ENCODE measurements at regions not wholly inside any gene's neighbourhood (a gene's known extent, or its start where the extent isn't known, plus 50 kb on each side); places are given as distances from the start of the nearest gene placed in this dataset.
"Not testable (repeated sequence)": the region's sequence is repeated elsewhere in the genome, so short reads cannot be mapped to it uniquely, and the experiment has no call there.

DNA sequence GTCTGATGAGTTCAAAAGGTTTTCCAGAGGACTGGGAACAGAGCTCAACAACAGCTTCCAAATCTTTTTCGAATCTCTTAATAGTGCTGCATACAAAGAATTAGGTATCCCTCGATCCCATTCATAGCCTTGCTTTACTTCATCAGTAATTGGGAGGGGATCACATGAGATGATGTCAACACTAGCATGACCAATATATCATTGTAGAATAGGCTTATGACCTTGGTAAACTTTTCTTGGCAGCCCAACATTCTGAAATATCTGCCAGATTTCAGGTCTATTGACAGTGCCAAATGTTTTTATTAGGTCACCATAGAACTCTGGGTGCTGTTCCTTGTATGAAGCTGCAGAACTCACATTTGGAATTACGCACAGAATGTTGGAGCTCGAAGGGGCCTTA, 228.9 kb downstream of the FGF10 start:
- DNase-seq: no peak
- no peak overlapping the region for H3K27ac Mint-ChIP-seq
- ChIA-PET CTCF (no interaction called here), POLR2A (no interaction called here)
- no peaks in the 10 kb centered on the region for H3K27me3 Mint-ChIP-seq
- H3K9me3 Mint-ChIP-seq: peaks cover 19% of the 10 kb centered on the region
- H3K36me3 Mint-ChIP-seq (ENCODE audit: low read depth): no peaks in the 10 kb centered on the region
- no peaks in the 10 kb centered on the region for H3K4me1 Mint-ChIP-seq
- H3K4me3 Mint-ChIP-seq: no peak overlapping the region

DNA sequence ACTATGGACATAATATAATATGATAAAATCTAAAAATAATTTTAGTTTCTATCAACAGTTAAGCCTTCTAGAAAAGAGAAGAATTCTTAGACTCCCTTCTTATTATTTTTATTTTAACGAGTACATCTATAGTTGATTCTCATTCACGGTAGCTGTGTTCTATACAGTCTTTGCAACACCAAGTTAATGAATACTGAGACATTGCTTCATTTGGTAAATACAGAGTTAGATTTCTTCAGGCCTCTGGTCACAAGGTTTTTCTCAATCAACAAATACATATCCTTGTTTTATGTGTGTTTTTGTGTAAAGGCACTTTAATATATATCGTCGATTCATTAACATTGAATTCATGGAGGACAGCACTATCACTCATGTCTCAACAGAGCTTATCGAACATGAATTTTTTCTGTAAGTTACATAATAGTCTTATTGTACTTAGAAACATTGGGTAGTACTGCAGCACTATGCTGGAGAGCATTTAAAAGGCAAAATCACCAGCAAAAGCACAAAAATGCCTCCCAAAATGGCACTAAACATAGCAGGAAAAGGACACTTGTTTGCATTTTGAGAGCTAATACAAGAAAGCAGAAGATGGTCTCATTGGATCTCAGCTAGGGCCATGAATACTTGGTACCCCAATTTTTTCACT, 239.0 kb downstream of the FGF10 start:
- no peak overlapping the region for H3K4me3 Mint-ChIP-seq

DNA sequence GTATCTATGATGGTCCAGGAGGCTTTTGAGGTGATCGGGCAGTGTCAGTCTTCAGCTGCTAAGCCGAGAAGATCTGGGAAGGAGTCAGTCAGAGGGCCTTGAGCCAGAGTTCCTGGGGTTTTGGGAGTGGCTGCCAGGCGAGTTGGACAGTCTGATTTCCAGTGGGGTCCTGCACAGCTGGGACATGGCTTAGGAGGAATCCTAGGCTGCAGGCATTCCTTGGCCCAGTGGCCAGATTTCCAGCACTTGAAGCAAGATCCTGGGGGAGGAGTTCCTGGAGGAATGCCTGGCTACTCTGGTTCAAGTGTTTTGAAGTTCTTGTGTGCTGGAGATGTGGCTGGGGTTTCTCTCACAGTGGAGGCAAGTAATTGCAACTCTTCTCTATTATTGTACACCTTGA, 271.3 kb downstream of the FGF10 start:
- H3K4me3 Mint-ChIP-seq, H3K9me3 Mint-ChIP-seq, H3K4me1 Mint-ChIP-seq: not testable (repeated sequence)

More for the DNA sequence above, 239.0 kb downstream of the FGF10 start:
- no peaks in the 10 kb centered on the region for H3K4me1 Mint-ChIP-seq
- H3K36me3 Mint-ChIP-seq (ENCODE audit: low read depth): no peaks in the 10 kb centered on the region
- ChIA-PET POLR2A (interaction anchor here (0.5 kb wide), 1 partner anchor 1270 kb away, joined by 5 read pairs; no protein-coding TSS in a partner anchor), CTCF (no interaction called here)
- H3K27me3 Mint-ChIP-seq: no peaks in the 10 kb centered on the region
- H3K9me3 Mint-ChIP-seq: peaks cover 15% of the 10 kb centered on the region
- DNase-seq: no peak
- H3K27ac Mint-ChIP-seq: no peak overlapping the region

DNA sequence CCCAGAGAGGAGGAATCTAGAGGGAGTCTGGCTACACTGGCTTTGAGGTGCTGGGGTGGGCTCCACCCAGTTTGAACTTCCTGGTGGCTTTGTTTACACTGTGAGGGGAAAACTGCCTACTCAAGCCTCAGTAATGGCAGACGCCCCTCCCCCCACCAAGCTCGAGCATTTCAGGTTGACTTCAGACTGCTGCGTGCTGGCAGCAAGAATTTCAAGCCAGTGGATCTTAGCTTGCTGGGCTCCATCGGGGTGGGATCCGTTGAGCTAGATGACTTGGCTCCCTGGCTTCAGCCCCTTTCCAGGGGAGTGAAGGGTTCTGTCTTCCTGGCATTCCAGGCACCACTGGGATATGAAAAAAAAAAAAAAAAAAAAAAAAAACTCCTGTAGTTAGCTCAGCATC, 281.0 kb downstream of the FGF10 start:
- H3K27ac Mint-ChIP-seq; H3K27me3 Mint-ChIP-seq; H3K4me3 Mint-ChIP-seq; H3K36me3 Mint-ChIP-seq (ENCODE audit: low read depth); POLR2A ChIA-PET; DNase-seq; H3K4me1 Mint-ChIP-seq: not testable (repeated sequence)
- H3K9me3 Mint-ChIP-seq: peaks cover 16% of the 10 kb centered on the region
- CTCF ChIA-PET: interaction anchor here (0.6 kb wide), 1 partner anchor 61 kb away, joined by 6 read pairs; no protein-coding TSS in a partner anchor

More for the DNA sequence above, 271.3 kb downstream of the FGF10 start:
- H3K27ac Mint-ChIP-seq; H3K27me3 Mint-ChIP-seq; POLR2A ChIA-PET; DNase-seq; CTCF ChIA-PET; H3K36me3 Mint-ChIP-seq (ENCODE audit: low read depth): not testable (repeated sequence)

DNA sequence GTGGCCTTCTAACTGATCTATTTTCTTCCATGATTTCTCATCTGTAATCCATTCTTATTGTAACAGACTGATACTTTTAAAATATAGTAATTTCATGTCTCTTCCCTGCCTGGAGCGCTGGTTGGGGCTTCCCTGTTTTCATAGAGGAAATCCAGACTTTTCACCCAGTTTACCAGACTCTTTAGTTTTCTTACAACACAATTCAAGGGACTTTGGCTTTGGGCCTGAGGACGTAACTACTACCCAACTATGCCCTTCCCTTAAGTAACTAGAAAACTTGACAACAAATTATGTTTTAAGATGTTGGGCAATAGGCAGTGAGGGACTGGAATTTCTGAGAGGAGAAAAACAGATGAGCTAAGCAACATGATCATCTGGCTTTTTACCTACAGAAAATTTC, 289.6 kb downstream of the FGF10 start:
- no peak for DNase-seq
- POLR2A ChIA-PET: no interaction called here
- no peak overlapping the region for H3K27ac Mint-ChIP-seq
- no peaks in the 10 kb centered on the region for H3K36me3 Mint-ChIP-seq (ENCODE audit: low read depth)
- no peaks in the 10 kb centered on the region for H3K27me3 Mint-ChIP-seq
- no peaks in the 10 kb centered on the region for H3K4me1 Mint-ChIP-seq
- CTCF ChIA-PET: no interaction called here
- no peak overlapping the region for H3K4me3 Mint-ChIP-seq
- no peaks in the 10 kb centered on the region for H3K9me3 Mint-ChIP-seq

DNA sequence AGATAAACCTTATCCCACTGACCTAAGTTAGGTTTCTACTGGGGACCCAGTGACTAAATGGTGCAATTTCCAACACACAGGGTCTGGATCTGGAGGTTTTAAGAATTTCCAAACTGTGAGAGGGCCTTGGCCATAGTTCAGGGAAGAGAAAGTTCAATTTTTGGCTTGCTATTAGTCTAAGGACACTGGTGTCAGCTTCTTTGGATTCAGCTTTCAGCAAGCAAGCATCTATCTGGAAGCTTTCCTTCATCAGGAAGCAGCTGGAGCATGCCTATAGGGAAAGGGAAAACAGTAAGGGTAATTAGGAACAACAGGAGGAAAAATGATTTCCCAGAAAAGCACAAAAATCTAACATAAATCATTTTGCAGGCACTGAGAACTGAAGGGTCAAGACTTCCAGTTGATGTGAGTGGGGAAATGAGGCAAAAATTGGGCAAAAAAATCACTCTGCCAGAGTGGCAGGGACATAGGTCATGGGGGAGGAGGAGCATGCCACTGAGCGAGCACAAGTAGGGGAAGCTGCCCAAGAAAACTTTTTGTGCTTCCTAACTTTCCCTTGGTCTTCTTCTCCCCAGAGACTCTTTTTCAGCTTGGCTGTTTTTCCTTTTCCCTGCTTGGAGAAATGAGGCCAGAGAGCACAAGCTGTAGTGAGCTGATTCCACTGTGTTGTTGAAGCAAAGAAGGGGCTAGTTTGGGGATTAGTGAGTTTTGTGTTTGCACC, 299.6 kb downstream of the FGF10 start:
- H3K27me3 Mint-ChIP-seq: no peaks in the 10 kb centered on the region
- ChIA-PET CTCF (no interaction called here), POLR2A (no interaction called here)
- H3K4me1 Mint-ChIP-seq: no peaks in the 10 kb centered on the region
- no peaks in the 10 kb centered on the region for H3K36me3 Mint-ChIP-seq (ENCODE audit: low read depth)
- DNase-seq: no peak
- no peaks in the 10 kb centered on the region for H3K9me3 Mint-ChIP-seq
- no peak overlapping the region for H3K27ac Mint-ChIP-seq
- no peak overlapping the region for H3K4me3 Mint-ChIP-seq

DNA sequence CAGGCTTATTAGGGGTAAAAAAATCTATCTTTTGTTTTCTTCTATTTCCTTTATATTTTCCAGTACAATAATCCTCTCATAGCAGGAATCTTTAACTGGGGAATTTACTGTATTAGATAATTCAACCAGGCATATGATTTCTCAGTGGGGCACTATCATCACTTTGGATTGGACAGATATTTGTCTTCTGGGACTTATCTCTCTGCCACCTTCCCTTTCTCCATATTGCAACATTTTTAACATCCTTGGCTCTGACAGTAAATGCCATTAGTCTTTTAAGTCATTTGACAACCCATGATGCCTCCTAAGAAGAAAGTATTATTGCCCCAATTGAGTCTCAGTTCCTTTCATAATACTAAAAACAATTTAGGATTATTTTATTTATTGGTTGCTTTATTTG, 304.1 kb downstream of the FGF10 start:
- DNase-seq: no peak
- no peaks in the 10 kb centered on the region for H3K4me1 Mint-ChIP-seq
- H3K27ac Mint-ChIP-seq: no peak overlapping the region
- H3K36me3 Mint-ChIP-seq (ENCODE audit: low read depth): no peaks in the 10 kb centered on the region
- no peak overlapping the region for H3K4me3 Mint-ChIP-seq
- H3K9me3 Mint-ChIP-seq: peaks cover 5% of the 10 kb centered on the region
- no peaks in the 10 kb centered on the region for H3K27me3 Mint-ChIP-seq
- CTCF ChIA-PET: no interaction called here
- POLR2A ChIA-PET: no interaction called here

DNA sequence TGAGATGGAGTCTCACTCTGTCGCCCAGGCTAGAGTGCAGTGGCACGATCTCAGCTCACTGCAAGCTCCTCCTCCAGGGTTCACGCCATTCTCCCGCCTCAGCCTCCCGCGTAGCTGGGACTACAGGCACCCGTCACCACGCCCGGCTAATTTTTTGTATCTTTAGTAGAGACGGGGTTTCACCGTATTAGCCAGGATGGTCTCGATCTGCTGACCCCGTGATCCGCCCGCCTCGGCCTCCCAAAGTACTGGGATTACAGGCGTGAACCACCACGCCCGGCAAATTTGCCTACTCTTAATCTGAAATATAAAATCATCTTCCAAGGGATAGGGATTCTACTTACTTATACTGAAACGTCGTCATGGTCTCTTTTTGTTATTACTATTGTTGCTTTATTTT, 314.7 kb downstream of the FGF10 start:
- H3K4me3 Mint-ChIP-seq; H3K4me1 Mint-ChIP-seq; POLR2A ChIA-PET; H3K27me3 Mint-ChIP-seq; H3K9me3 Mint-ChIP-seq; H3K36me3 Mint-ChIP-seq (ENCODE audit: low read depth); CTCF ChIA-PET; H3K27ac Mint-ChIP-seq; DNase-seq: not testable (repeated sequence)

DNA sequence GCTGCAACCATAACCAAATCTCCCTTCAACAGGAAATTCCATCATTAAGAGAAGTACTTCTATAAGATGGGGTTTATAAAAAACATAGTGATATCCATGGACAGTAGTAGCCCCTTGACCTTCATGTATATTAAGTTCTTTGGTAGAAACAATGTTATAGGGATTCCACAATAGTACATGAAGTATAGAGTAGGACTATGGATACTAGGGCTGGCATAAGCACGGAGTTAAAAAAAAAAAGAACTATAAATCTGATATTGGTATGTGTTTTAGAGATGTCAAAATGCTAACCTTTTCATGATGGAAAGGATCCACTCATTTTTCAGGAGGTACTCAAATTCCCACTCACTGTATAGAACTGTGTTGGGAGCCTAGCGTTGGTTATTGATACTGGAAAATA, 337.6 kb downstream of the FGF10 start:
- peaks cover 10% of the 10 kb centered on the region for H3K9me3 Mint-ChIP-seq
- no peaks in the 10 kb centered on the region for H3K4me1 Mint-ChIP-seq
- no peaks in the 10 kb centered on the region for H3K27me3 Mint-ChIP-seq
- H3K27ac Mint-ChIP-seq: no peak overlapping the region
- ChIA-PET POLR2A (no interaction called here), CTCF (no interaction called here)
- H3K36me3 Mint-ChIP-seq (ENCODE audit: low read depth): no peaks in the 10 kb centered on the region
- no peak for DNase-seq
- H3K4me3 Mint-ChIP-seq: no peak overlapping the region

DNA sequence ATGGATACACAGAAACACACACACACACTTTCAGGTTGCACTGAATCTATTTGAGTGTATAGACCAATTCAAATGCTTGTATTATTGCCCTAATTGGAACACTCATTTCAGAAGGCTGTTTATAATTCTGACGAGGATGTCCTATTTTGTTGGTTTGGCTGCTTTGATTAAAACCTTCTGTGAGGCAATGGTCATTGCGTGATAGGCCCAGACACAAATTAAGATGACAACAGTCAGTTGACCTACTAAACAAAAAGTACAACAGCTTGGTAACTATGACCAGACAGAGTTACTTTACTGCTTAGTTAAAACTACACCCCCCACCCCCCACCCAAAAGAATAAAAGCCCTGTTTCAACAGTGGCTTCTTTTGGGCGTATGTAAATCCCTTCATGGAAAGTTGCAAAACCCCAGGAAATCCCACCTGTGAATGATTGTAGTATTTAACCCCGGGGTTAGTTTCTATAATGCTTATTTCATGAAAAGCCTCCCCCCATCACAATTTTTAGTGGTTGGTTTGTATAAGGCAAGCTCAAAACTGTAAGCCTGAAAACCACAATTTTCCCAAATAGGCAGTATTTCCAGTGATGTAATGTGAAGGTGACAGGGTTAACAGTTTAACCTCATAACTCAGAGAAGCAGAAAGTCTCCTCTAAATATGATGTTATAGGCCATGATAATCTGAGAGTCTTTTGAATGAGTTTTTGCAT, 340.8 kb downstream of the FGF10 start:
- DNase-seq: no peak
- Mint-ChIP-seq H3K4me3 (no peak overlapping the region), H3K9me3 (peaks cover 5% of the 10 kb centered on the region), H3K36me3 (ENCODE audit: low read depth) (no peaks in the 10 kb centered on the region), H3K27me3 (no peaks in the 10 kb centered on the region), H3K27ac (no peak overlapping the region), H3K4me1 (no peaks in the 10 kb centered on the region)
- POLR2A ChIA-PET: no interaction called here
- CTCF ChIA-PET: interaction anchor here (0.6 kb wide), 1 partner anchor 989 kb away, joined by 4 read pairs; no protein-coding TSS in a partner anchor

DNA sequence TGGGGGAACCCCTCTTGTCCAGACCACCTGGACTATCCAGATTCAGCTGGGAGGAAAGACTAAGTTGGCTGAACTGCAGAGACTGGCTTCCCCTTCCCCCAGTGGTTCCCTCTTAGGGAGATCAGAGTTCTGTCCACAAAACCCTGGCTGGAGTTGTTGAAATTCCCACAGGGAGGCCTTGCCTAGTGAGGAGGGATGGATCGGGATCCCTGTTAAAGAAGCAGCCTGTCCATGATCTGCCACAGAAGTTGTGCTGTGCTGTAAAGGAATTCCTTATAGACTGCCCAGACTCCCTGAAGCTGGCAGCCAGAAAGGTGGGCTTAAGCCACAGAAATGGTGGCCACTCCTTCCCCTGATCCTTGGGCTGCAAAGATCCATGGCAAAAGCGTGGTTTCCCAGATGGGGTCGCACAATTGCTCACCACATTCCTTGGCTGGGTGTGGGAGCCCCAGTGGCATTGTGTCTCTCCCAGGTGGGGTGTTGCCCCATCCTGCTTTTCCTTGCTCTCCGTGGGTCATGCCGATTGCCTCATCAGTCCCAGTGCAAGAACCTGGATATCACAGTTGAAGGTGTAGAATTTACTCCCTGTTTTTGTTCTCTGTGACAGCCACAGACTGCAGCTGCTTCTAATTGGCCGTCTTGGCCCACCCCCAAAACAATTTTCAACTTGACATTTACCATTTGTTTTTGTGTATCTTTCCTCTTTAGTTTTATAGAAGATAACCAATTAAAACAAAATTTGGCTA, 342.4 kb downstream of the FGF10 start:
- H3K4me1 Mint-ChIP-seq: no peaks in the 10 kb centered on the region
- no peak overlapping the region for H3K4me3 Mint-ChIP-seq
- ChIA-PET CTCF (no interaction called here), POLR2A (no interaction called here)
- H3K9me3 Mint-ChIP-seq: peaks cover 3% of the 10 kb centered on the region
- no peaks in the 10 kb centered on the region for H3K36me3 Mint-ChIP-seq (ENCODE audit: low read depth)
- H3K27me3 Mint-ChIP-seq: no peaks in the 10 kb centered on the region
- DNase-seq: no peak
- H3K27ac Mint-ChIP-seq: no peak overlapping the region

DNA sequence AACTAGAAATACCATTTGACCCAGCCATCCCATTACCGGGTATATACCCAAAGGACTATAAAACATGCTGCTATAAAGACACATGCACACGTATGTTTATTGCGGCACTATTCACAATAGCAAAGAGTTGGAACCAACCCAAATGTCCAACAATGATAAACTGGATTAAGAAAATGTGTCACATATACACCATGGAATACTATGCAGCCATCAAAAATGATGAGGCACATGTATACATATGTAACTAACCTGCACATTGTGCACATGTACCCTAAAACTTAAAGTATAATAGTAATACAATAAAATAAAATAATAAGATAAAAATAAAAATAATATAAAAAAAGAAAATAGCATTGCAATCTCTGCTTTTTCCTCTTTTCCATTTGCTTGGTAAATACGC, 344.7 kb downstream of the FGF10 start:
- H3K36me3 Mint-ChIP-seq (ENCODE audit: low read depth); POLR2A ChIA-PET; H3K4me1 Mint-ChIP-seq; H3K4me3 Mint-ChIP-seq; H3K27ac Mint-ChIP-seq; CTCF ChIA-PET; DNase-seq; H3K27me3 Mint-ChIP-seq: not testable (repeated sequence)
- H3K9me3 Mint-ChIP-seq: peaks cover 12% of the 10 kb centered on the region

DNA sequence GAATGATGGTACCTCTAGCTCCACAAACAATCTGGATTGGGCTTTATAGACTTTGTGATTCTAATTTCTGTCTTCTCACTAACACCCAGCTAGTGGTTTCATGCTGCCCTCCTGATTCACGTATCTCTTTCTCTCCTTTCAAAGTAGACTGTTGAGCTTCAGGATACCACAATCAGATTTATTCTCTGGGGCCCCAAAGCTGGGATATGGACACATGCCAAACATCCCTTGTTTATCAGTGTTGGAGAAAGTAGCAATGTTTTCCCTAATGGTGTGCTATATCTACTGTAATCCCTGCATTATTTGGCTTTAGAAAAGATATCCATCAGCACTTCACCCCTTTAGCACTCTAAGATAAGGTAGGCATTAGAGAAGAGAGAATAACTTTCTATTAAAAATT, 361.0 kb downstream of the FGF10 start:
- Mint-ChIP-seq H3K27me3 (no peaks in the 10 kb centered on the region), H3K4me3 (no peak overlapping the region), H3K4me1 (no peaks in the 10 kb centered on the region), H3K36me3 (ENCODE audit: low read depth) (no peaks in the 10 kb centered on the region), H3K27ac (no peak overlapping the region), H3K9me3 (no peaks in the 10 kb centered on the region)
- DNase-seq: no peak
- ChIA-PET POLR2A (no interaction called here), CTCF (no interaction called here)

Data from activated CD4-positive, alpha-beta T cell treated with anti-CD3 and anti-CD28 coated beads, Interleukin-2, amount 10 ng/mL, durations not matched to agents 7 days and 5 days (primary cell).